NCI-H1092 (cell line): ENCODE measurements at regions not wholly inside any gene's neighbourhood (a gene's known extent, or its start where the extent isn't known, plus 50 kb on each side); places are given as distances from the start of the nearest gene placed in this dataset.
"Not testable (repeated sequence)": the region's sequence is repeated elsewhere in the genome, so short reads cannot be mapped to it uniquely, and the experiment has no call there.

Experiments
- DNase-seq: peaks from one replicate; lab custom pipeline; 2025; lab: John Stamatoyannopoulos, UW

DNA sequence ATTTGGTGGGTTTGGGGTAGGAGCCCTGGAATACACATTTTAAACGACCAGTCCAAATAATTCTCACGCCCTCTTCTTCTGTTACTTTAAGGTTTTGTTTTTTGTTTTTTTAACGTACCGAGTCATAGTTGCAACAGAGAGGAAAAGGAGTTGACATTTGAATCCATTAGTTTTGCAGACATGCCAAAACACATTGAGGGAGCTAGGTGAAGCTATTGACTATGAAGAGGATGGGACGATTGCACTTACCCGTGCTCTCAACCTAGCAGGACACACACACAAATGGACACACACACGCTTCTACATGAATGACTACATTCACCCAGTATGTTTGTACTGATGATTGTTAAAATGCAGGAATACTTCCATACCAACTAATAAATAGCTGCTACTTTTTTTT, 54.3 kb upstream of the CIT start:
- no peak for DNase-seq

DNA sequence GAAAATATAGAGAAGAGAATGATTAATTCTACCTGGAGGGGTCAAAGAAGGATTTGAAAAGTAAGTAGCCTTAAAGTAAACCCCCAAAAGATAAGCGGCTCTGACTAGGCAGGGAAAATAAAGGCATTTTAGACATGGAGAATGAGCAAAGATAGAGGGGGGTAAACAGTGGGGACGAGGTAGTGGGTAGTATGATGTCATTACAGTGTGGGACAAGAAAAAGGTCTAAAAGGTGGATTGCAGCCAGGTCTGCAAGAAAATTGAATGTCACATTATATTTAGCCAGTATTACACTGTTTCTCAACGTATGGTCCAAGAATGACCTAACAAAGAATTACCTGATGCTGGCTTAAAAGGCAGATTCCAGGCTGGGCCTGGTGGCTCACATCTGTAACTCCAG, 55.8 kb upstream of the CIT start:
- no peak for DNase-seq

DNA sequence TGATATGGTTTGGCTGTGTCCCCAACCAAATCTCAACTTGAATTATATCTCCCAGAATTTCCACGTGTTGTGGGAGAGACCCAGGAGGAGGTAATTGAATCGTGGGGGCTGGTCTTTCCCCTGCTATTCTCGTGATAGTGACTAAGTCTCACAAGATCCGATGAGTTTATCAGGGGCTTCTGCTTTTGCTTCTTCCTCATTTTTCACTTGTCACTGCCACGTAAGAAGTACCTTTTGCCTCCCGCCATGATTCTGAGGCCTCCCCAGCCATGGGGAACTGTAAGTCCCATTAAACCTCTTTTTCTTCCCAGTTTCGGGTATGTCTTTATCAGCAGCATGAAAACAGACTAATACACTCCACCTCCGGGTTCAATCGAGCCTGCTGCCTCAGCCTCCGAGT, 54.3 kb upstream of the BICDL1 start:
- DNase-seq = not testable (repeated sequence)

DNA sequence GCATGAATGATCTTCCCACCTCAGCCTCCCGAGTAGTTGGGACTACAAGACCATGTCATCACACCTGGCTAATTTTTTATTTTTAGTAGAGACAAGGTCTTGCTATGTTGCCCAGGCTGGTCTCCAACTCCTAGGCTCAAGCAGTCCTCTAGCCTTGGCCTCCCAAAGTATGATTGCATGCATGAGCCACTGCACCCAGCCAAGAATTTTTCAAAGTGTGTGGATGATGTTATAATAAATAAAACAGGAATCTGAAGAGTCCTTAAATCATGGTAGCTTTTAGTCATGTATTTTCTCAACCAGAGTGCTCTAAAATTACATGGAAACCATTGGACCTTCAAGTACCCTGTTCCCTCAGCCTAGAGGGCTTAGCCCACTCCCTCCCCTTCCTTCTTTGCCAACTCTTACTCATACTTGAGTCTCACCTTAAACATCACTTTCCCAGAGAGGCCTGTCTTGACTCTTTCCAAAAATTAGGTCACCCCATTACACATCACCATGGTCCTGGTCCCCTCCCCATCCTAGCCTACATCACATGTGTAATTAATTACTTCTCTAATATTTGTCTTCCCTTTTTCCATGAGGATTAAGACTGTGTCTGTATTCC, 52.2 kb upstream of the BICDL1 start:
- DNase-seq = no peak

DNA sequence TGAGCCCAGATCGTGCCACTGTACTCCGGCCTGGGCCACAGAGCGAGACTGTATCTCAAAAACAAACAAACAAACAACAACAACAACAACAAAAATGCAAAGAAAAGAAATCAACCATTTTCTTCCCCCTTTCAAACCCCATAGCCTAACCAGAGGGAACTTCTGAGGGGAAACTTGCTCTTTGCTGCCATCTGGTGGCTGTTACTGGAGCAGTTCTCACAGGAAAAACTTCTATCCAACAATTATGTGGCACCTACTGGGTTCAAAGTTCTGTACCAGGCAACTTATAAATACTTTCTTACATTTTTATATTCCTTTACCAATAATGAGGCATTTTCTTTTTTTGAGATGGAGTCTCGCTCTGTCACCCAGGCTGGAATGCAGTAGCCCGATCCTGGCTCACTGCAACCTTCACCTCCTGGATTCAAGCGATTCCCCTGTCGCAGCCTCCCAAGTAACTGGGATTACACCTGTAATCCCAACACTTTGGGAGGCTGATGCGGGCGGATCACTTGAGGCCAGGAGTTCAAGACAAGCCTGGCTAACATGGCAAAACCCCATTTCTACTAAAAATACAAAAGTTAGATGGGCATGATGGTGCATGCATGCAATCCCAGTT, 50.9 kb upstream of the BICDL1 start:
- DNase-seq = peak; percentile 33
